ENCODE measurements at regions not wholly inside any gene's neighbourhood (a gene's known extent, or its start where the extent isn't known, plus 50 kb on each side); places are given as distances from the start of the nearest gene placed in this dataset.

GRCh38 chr10:123375097-123375496 is 220.9 kb downstream of the BUB3 start:
- DNase-seq: no peak
- Histone ChIP-seq H3K79me1 (ENCODE audit: insufficient read depth, low read depth, low read length, poor library complexity, severe bottlenecking) (no peaks in the 10 kb centered on the region), H3K56ac (ENCODE audit: insufficient read length, low read depth, low read length) (no peak overlapping the region), H3K9me3 (ENCODE audit: control insufficient read depth, low read depth, low read length) (no peaks in the 10 kb centered on the region), H3K23ac (ENCODE audit: insufficient read length, low read depth, low read length) (no peak overlapping the region), H2BK5ac (ENCODE audit: insufficient read length, low read length) (no peak overlapping the region), H3K4me2 (ENCODE audit: insufficient read depth, insufficient read length, low read length) (no peak overlapping the region), H2BK20ac (ENCODE audit: low read depth, low read length, poor library complexity, severe bottlenecking) (no peak overlapping the region), H4K5ac (ENCODE audit: insufficient read length, low read depth, low read length) (no peak overlapping the region), H3K27ac (ENCODE audit: insufficient read length, low read depth, low read length) (no peak overlapping the region), H2BK12ac (ENCODE audit: insufficient read length, low read depth, low read length) (no peak overlapping the region), H3K4ac (ENCODE audit: low read depth, low read length) (no peak overlapping the region), H2BK120ac (ENCODE audit: low read depth, low read length, poor library complexity, severe bottlenecking) (no peak overlapping the region), H3K14ac (ENCODE audit: insufficient read depth, low read length) (no peak overlapping the region), H4K8ac (replicated peaks; ENCODE audit: insufficient read length, low read depth, low read length) (no peak overlapping the region), H3T11ph (ENCODE audit: low read length) (no peak overlapping the region), H3K23me2 (ENCODE audit: insufficient read length, low read depth, low read length, poor library complexity, severe bottlenecking) (no peaks in the 10 kb centered on the region), H4K91ac (ENCODE audit: insufficient read length, low read depth, low read length) (no peak overlapping the region), H3K4me1 (ENCODE audit: insufficient read depth, low read length) (peaks cover 3% of the 10 kb centered on the region), H3K27me3 (ENCODE audit: insufficient read depth, low read length) (no peaks in the 10 kb centered on the region), H4K20me1 (ENCODE audit: control insufficient read depth, insufficient read depth, insufficient read length) (no peaks in the 10 kb centered on the region), H3K18ac (ENCODE audit: insufficient read length, low read depth, low read length) (no peak overlapping the region), H2AK5ac (ENCODE audit: insufficient read length, low read length) (no peak overlapping the region), H2BK15ac (ENCODE audit: low read depth, low read length) (no peak overlapping the region), H3K79me2 (ENCODE audit: insufficient read depth, low read length) (no peaks in the 10 kb centered on the region), H3K9ac (ENCODE audit: extremely low read depth, insufficient read length, low read length) (no peak overlapping the region), H2AFZ (ENCODE audit: low read length) (no peak overlapping the region)
- no CpG with 5 or more reads among the region's 3 CpGs for WGBS (ENCODE audit: extremely low coverage, insufficient read length, low lambda C conversion rate)
- Mint-ChIP-seq H3K9me3 (peaks cover 4 to 8% of the 10 kb centered on the region in 2 experiments), H3K4me1 (peaks cover 21 to 26% of the 10 kb centered on the region in 2 experiments), H3K27me3 (ENCODE audit: low read depth) (no peaks in the 10 kb centered on the region; the same call in 1 of the 2 replicates), H3K27ac (no peak overlapping the region), H3K36me3 (ENCODE audit: insufficient read depth in 1 of 3, low read depth in 3 of 3) (peaks cover 3 to 17% (median 10%) of the 10 kb centered on the region in 3 experiments; a peak in 6 of 7 replicates), H3K4me3 (no peak overlapping the region)
- TF ChIP-seq, protein P1, sequence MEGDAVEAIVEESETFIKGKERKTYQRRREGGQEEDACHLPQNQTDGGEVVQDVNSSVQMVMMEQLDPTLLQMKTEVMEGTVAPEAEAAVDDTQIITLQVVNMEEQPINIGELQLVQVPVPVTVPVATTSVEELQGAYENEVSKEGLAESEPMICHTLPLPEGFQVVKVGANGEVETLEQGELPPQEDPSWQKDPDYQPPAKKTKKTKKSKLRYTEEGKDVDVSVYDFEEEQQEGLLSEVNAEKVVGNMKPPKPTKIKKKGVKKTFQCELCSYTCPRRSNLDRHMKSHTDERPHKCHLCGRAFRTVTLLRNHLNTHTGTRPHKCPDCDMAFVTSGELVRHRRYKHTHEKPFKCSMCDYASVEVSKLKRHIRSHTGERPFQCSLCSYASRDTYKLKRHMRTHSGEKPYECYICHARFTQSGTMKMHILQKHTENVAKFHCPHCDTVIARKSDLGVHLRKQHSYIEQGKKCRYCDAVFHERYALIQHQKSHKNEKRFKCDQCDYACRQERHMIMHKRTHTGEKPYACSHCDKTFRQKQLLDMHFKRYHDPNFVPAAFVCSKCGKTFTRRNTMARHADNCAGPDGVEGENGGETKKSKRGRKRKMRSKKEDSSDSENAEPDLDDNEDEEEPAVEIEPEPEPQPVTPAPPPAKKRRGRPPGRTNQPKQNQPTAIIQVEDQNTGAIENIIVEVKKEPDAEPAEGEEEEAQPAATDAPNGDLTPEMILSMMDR (conservative IDR thresholded peaks at IDR 0.05): no peak

Measured in H9 (cell line).